ENCODE measurements at regions not wholly inside any gene's neighbourhood (a gene's known extent, or its start where the extent isn't known, plus 50 kb on each side); places are given as distances from the start of the nearest gene placed in this dataset.

GRCh38 chr16:8305201-8305600, 285.1 kb downstream of the TMEM114 start:
- DNase-seq (ENCODE audit: extremely low read depth in 1 of 11, low read depth in 9 of 11, low spot score in 4 of 11): no peak

DNA sequence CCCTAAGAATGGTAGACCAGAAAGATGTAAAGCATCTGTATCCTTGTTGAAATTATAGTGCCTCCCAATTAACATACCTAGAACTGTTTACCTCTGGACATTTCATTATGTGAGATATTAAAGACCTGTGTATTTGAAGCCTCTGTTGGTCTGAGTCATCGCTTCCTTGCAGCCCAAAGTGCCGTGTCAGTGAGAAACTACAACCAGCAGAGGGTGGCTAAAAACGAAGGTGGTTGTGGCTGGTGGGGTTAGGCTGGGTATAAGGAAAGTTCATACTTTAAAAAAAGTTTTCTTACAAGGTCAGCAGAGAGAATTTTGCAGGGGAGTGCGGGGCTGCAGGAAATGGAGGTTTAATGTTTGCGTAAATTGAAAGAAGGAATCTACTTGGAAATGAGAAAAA, 290.7 kb downstream of the TMEM114 start:
- DNase-seq (ENCODE audit: extremely low read depth in 1 of 11, low read depth in 9 of 11, low spot score in 4 of 11): no peak

GRCh38 chr16:8295513-8296237, 294.6 kb downstream of the TMEM114 start:
- peak in 3 of 11 donors; percentile 6 to 18 (median 17) for DNase-seq (ENCODE audit: extremely low read depth in 1 of 11, low read depth in 9 of 11, low spot score in 4 of 11)

DNA sequence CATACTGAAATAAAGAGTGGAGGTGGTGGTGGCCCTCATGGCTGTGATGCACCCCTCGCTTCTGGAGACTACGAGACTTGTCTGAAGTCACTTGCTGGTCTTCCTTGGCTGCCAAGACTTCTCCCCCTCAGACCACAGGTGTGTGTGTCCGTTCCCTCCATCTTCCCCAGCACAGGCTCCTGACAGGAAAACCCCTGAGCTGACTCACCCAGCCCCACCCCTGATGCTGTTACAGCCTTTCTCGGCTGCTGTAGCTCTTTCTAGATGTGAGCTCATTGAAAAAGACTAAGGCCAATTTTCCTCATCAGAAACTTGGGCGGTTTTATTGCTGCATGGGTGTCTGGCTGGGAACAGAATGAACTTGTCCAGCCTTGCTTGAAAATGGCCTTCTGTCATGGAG, 296.9 kb downstream of the TMEM114 start:
- no peak for DNase-seq (ENCODE audit: extremely low read depth in 1 of 11, low read depth in 9 of 11, low spot score in 4 of 11)

DNA sequence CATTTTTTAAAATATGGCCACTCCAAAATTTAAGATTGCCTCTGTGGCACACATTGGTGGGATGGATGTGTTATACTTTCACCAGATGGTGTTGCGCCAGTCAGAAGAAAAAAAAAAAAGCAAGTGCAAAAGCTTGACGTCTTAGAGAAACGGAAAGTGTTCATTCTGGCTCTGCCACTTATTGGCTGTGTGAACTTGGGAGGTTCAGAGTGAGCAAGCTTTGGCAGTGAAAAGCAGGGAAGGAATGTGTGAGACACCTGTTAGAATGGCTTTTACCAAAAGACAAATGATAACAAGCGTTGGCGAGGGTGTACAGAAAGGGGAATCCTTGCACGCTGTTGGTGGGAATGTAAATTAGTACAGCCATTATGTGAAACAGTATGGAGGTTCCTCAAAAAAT, 298.0 kb downstream of the TMEM114 start:
- DNase-seq (ENCODE audit: extremely low read depth in 1 of 11, low read depth in 9 of 11, low spot score in 4 of 11): no peak

DNA sequence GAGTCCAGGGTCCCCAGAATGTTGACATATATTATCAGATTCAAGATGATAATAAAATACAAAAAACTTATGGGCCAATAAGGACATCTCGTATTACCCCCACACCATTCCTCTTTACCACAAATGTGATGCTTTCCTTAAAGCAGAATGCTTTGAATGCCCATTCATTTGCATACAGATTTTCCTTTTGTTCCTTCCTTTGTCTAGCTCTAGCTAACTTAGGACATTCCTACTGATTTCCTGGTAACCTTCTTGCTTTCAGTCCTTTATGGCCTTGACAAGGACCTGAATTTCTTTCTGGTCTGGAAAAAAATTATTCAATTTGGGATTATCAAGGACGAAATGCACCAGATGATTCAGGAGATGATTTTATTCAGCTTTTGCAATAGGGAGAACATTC, 304.0 kb downstream of the TMEM114 start:
- no peak for DNase-seq (ENCODE audit: extremely low read depth in 1 of 11, low read depth in 9 of 11, low spot score in 4 of 11)

DNA sequence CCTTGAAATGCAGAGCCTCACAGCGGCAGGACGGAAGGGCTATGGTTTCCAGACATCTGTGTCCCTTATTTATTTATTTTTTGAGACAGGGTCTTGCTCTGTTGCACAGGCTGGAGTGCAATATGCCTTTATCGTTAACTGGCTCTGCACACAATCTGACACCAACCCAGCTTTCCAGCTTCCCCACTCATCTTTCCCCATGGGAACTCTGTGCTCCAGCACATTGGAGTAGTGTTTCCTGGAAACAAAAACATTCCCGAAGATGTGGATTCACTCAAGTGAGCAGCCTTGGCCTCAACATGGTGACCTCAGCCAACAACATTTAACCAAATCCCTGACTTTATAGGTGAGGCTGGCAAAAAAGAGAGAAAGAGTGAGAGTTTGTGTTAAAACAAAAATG, 307.1 kb downstream of the TMEM114 start:
- peak in 5 of 11 donors; percentile 11 to 37 (median 18) for DNase-seq (ENCODE audit: extremely low read depth in 1 of 11, low read depth in 9 of 11, low spot score in 4 of 11)

DNA sequence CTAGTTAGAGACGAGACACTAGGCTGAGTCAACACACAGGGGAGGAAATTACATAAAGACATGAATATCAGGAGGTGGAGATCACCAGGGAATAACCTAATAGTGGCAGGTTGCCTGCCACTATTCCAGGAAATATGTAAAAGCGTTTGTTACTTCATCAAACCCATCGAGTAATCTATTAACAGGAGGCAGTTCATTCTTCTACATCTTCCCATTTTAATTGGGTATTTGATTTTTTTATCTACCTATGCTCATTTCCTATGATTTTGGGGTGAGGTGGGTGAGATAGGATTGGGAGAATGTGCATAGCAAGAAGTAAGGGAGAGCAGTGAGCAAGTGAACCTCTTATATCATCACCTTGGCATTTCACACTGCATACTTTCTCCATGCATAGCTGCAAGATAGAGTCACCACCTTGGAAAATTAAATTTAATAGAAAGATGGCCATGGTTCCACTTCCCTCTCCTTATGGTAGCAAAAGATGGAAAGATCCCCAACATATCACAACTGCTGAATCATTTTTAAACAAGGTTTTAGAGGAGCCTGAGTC, 312.2 kb downstream of the TMEM114 start:
- no peak for DNase-seq (ENCODE audit: extremely low read depth in 1 of 11, low read depth in 9 of 11, low spot score in 4 of 11)

DNA sequence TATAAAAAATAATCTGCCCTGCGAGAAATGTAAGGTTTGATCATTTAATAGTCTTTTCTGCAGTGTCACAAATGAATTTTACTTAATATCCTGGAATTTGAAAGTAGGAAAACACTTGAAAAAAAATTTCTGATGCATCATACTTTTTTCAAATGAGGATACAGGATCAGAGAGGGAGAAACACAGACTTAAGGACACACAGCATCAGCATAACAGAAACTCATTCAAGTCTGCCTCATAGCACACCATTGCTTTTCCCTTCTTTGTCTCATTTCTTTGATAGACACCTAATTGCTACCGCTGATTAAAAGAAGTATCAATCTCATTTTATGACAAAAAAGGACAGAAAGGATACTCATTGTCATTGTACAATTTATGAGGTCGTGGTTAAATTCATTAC, 319.0 kb downstream of the TMEM114 start:
- DNase-seq (ENCODE audit: extremely low read depth in 1 of 11, low read depth in 9 of 11, low spot score in 4 of 11): no peak

GRCh38 chr16:8262299-8262698, 328.0 kb downstream of the TMEM114 start:
- no peak for DNase-seq (ENCODE audit: extremely low read depth in 1 of 11, low read depth in 9 of 11, low spot score in 4 of 11)

DNA sequence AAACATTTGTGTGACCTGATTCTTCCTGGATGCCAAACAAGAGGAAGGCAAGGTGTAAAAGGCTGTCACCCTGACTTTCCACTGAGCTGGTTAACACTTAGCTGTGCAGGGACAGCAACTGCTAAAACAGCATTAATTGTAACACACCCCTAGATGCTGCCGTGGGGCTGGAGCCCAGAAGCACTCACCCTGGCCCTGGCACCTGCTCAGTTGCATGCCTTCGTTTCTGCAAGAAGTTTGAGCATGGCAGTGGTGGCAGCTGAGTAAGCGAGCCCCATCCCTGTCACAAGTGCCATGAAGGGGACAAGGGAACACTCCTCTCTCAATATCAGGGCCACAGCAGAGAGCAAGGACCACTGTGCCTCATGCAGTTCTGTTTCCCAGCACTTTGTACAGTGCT, 330.2 kb downstream of the TMEM114 start:
- DNase-seq (ENCODE audit: extremely low read depth in 1 of 11, low read depth in 9 of 11, low spot score in 4 of 11): no peak

DNA sequence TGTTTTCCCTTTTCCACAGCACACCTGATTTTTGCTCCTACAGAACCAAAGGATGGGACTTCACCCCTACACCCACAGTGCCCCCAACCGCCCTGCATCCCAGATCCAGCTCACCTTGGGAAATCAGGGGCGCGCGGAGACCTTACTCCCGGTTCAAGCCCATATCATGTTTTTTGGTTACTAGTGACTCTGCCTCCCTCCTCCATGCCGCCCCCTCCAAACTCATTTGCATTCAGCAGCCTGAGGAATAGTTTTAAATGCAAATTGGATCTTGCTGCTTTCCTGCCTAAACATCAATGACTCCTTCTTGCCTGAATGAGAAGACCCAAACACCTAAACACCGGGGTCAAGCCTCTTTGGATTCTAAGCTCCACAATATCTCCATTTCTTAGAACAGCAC, 331.8 kb downstream of the TMEM114 start:
- DNase-seq (ENCODE audit: extremely low read depth in 1 of 11, low read depth in 9 of 11, low spot score in 4 of 11): no peak

DNA sequence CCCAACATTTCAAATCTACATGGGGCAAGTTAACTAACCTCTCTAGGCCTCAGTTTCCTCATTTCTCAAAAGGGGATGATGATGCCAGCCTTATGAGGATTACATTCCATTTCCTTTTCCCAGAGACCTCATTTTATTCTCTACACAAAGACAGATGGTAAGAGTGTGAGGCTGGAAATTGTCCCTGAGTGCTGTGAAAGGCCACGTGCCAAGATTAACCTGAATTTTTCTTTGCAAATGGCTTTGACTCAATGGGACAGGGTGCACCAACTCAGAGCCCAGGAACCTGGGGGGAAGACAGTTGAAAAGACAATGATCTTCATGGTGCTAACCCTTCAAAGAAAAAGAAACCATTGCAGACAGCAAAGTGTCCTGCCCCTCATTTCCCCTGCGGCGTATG, 332.8 kb downstream of the TMEM114 start:
- DNase-seq (ENCODE audit: extremely low read depth in 1 of 11, low read depth in 9 of 11, low spot score in 4 of 11): no peak

DNA sequence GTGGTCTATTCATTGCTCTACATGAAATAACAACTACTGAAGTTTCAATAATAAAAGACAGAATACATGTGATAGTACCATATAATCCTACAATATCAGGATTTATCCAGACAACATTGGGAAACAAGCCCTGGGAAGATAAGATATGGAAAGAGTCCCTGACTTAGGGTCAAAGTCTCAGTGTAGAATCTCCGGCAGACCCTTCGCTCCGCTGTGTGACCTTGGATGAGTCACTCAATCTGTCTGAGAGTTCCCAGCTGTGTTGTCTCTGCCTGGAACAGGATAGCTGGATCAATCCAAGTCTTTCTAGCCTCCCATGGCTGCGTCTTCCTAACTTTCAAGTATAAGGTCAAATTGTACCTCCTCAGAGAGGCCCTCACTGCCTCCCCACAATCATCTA, 335.9 kb downstream of the TMEM114 start:
- DNase-seq (ENCODE audit: extremely low read depth in 1 of 11, low read depth in 9 of 11, low spot score in 4 of 11): no peak

- DNase-seq (ENCODE audit: extremely low read depth in 1 of 11, low read depth in 9 of 11, low spot score in 4 of 11): no peak
Observed at GRCh38 chr16:8253718-8254117, 336.6 kb downstream of the TMEM114 start.

GRCh38 chr16:8251727-8252126, 338.6 kb downstream of the TMEM114 start:
- no peak for DNase-seq (ENCODE audit: extremely low read depth in 1 of 11, low read depth in 9 of 11, low spot score in 4 of 11)

GRCh38 chr16:8251298-8251697, 339.0 kb downstream of the TMEM114 start:
- no peak for DNase-seq (ENCODE audit: extremely low read depth in 1 of 11, low read depth in 9 of 11, low spot score in 4 of 11)

DNA sequence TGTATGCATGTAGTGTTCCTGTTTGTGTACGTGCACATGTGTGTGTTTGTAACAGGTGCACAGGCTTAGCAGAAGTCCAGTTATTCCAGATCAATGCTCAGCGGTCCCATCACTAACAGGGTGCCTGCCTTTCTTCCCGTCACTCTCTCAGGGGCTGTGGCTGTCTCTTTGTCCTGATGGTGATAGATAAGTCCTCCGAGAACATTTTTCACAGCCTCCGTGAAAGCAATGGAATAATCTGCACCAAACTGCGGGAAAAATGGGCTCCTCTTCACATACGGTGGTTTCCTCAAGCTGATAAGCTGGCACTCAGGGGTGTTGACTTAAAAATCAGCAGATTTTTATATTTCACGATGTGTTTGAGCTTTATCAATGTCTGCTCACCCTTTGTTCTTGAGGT, 342.3 kb downstream of the TMEM114 start:
- DNase-seq (ENCODE audit: extremely low read depth in 1 of 11, low read depth in 9 of 11, low spot score in 4 of 11): no peak

- no peak for DNase-seq (ENCODE audit: extremely low read depth in 1 of 11, low read depth in 9 of 11, low spot score in 4 of 11)
Observed at GRCh38 chr16:8243981-8244380, 346.3 kb downstream of the TMEM114 start.

- no peak for DNase-seq (ENCODE audit: extremely low read depth in 1 of 11, low read depth in 9 of 11, low spot score in 4 of 11)
Observed at GRCh38 chr16:8241408-8241807, 348.9 kb downstream of the TMEM114 start.

DNA sequence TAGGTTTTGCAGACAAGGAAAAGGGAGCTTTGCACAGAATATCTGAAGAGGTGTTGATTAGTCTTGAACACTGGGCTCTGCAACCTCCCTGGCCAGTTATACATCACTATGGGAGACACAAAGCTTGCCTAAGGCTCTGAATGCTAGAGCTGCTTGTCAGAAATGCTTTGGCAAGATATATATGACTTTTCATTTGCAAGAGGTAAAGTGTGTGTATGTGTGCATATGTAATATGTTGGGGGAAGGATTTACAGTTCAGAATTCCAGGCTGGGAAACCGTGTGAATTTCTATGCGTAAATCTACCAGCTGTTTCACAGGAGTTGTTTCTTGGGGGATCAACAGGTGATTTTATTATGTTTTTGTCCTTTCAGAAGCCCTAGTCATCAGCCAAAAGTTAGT, 350.9 kb downstream of the TMEM114 start:
- no peak for DNase-seq (ENCODE audit: extremely low read depth in 1 of 11, low read depth in 9 of 11, low spot score in 4 of 11)
